ENCODE measurements at regions not wholly inside any gene's neighbourhood (a gene's known extent, or its start where the extent isn't known, plus 50 kb on each side); places are given as distances from the start of the nearest gene placed in this dataset.

GRCh38 chr12:91859347-91859746, 286.3 kb downstream of the BTG1 start:
- no peak overlapping the region for H3K4me3 Mint-ChIP-seq

GRCh38 chr12:91857813-91858542, 287.7 kb downstream of the BTG1 start:
- Mint-ChIP-seq H3K9me3 (no peaks in the 10 kb centered on the region), H3K36me3 (ENCODE audit: low read depth) (no peaks in the 10 kb centered on the region), H3K4me3 (no peak overlapping the region), H3K27me3 (ENCODE audit: insufficient read depth) (peaks cover 3% of the 10 kb centered on the region; the same call in 1 of the 2 replicates), H3K4me1 (ENCODE audit: low read depth) (peaks cover 5% of the 10 kb centered on the region; the same call in 1 of the 2 replicates), H3K27ac (no peak overlapping the region)
- no peak for TF ChIP-seq CTCF (IDR thresholded peaks at IDR 0.05)
- no peak for DNase-seq

More at GRCh38 chr12:91859347-91859746, 286.3 kb downstream of the BTG1 start:
- Mint-ChIP-seq H3K36me3 (ENCODE audit: low read depth) (no peaks in the 10 kb centered on the region), H3K27ac (no peak overlapping the region), H3K27me3 (ENCODE audit: insufficient read depth) (peaks cover 3% of the 10 kb centered on the region; the same call in 1 of the 2 replicates), H3K9me3 (no peaks in the 10 kb centered on the region), H3K4me1 (ENCODE audit: low read depth) (peaks cover 5% of the 10 kb centered on the region; the same call in 1 of the 2 replicates)
- no peak for TF ChIP-seq CTCF (IDR thresholded peaks at IDR 0.05)
- no peak for DNase-seq

- TF ChIP-seq CTCF (IDR thresholded peaks at IDR 0.05), result no peak
- Mint-ChIP-seq H3K36me3 (ENCODE audit: low read depth) (no peaks in the 10 kb centered on the region), H3K4me3 (no peak overlapping the region), H3K9me3 (no peaks in the 10 kb centered on the region), H3K27me3 (ENCODE audit: insufficient read depth) (peaks cover 3% of the 10 kb centered on the region; the same call in 1 of the 2 replicates), H3K27ac (no peak overlapping the region), H3K4me1 (ENCODE audit: low read depth) (0 out of 2 replicates have a peak, but pooled peaks cover 5% of the 10 kb centered on the region)
- peak; percentile 11 for DNase-seq
These were observed 290.9 kb downstream of the BTG1 start for GRCh38 chr12:91854725-91855124.

DNA sequence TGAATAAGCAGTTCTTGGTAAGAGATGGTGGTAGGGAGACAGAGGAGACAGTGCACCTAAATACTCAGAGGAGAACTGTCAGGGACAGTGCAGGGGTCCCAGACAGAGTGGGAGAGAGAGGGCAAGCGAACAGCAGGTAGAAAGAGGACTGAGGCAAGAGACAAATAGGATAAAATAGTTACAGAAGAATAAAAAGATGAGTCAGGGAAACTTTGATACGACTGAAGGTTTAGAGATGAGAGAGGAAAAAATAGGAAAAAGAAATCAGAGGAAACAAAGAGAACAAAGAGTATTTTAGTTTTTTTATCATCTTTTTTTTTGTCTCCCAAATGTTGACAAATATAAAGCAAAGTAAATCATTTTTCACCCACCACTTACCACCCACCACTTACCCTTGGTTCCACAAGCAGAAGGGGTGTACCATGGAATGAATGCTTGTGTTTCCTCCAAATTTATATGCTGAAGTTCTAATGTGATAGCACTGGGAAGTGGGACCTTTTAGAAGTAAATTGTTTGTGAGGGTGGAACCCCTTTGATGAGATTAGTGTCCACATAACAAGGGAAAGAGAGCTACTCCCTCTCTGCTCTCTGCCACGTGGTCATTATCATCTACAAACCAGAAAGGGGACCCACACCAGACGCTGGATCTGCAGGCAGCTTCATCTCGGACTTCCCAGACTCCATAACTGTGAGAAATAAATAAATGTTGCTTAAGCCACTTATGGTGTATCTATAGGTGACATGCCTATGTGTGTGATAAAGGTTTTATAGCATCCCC, 292.1 kb downstream of the BTG1 start:
- Mint-ChIP-seq H3K36me3 (ENCODE audit: low read depth) (no peaks in the 10 kb centered on the region), H3K4me1 (ENCODE audit: low read depth) (0 out of 2 replicates have a peak, but pooled peaks cover 5% of the 10 kb centered on the region), H3K9me3 (no peaks in the 10 kb centered on the region), H3K27me3 (ENCODE audit: insufficient read depth) (peaks cover 3% of the 10 kb centered on the region; the same call in 1 of the 2 replicates), H3K27ac (no peak overlapping the region), H3K4me3 (no peak overlapping the region)
- DNase-seq, result no peak
- TF ChIP-seq CTCF (IDR thresholded peaks at IDR 0.05), result no peak

DNA sequence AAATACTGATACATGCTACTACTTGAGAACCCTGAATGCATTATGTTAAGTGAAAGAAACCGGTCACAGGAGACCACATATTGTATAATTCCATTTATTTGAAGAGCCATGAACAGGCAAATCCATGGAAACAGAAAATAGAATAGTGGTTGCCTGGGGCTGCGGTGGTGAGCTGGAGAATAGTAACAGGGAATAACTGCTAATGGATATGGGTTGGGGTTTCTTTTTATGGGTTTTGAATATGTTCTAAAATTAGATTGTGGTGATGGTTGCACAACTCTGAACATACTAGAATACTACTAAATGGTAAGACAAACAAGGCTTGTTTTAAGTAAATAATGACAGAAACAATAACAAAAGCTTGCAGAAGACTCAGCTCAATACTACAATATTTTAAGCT, 293.0 kb downstream of the BTG1 start:
- no peak for TF ChIP-seq CTCF (IDR thresholded peaks at IDR 0.05)
- no peak for DNase-seq
- H3K27me3 Mint-ChIP-seq (ENCODE audit: insufficient read depth), result peaks cover 3% of the 10 kb centered on the region; the same call in 1 of the 2 replicates
- H3K27ac Mint-ChIP-seq, result no peak overlapping the region
- no peaks in the 10 kb centered on the region for H3K9me3 Mint-ChIP-seq
- H3K36me3 Mint-ChIP-seq (ENCODE audit: low read depth), result no peaks in the 10 kb centered on the region
- H3K4me1 Mint-ChIP-seq (ENCODE audit: low read depth), result 0 out of 2 replicates have a peak, but pooled peaks cover 5% of the 10 kb centered on the region
- H3K4me3 Mint-ChIP-seq, result no peak overlapping the region

Data from HFFc6 (cell line).